OCI-LY3 (cell line): ENCODE measurements at regions not wholly inside any gene's neighbourhood (a gene's known extent, or its start where the extent isn't known, plus 50 kb on each side); places are given as distances from the start of the nearest gene placed in this dataset.

Experiments
- H2AFZ ChIP-seq: fragments of 200-600, 300-600 bp; shearing (Covaris generic); 2 replicates; pipeline ENCODE4 v1.6.0; 2014; ENCODE audit warnings: antibody characterized with exemption, low read depth, low read length
- H3K27ac ChIP-seq: fragments of 200-600, 300-600 bp; sonication (generic); 2 replicates; pipeline ENCODE4 v1.5.1; 2014; ENCODE audit warnings: mild to moderate bottlenecking, low read length, moderate library complexity, mixed read lengths
- H3K27me3 ChIP-seq: fragments of 200-600, 300-600 bp; sonication (generic); 2 replicates; pipeline ENCODE4 v1.6.1; 2014; ENCODE audit warnings: low read depth, low read length, mixed read lengths
- H3K36me3 ChIP-seq: fragments of 200-600, 300-600 bp; sonication (generic); replicated peaks from 2 replicates; pipeline ENCODE3; 2014; ENCODE audit warnings: low read depth, low read length, mixed read lengths
- H3K4me1 ChIP-seq: fragments of 300-600, 200-600 bp; sonication (generic); 2 replicates; pipeline ENCODE4 v1.6.1; 2014; ENCODE audit warnings: low read length, mixed read lengths
- H3K4me2 ChIP-seq: fragments of 200-600, 300-600 bp; sonication (generic); 2 replicates; pipeline ENCODE4 v1.6.1; 2014; ENCODE audit warnings: low read length, mixed read lengths
- H3K4me3 ChIP-seq: fragments of 300-600, 200-600 bp; sonication (generic); 2 replicates; pipeline ENCODE4 v1.5.1; 2014; ENCODE audit warnings: antibody characterized with exemption, mild to moderate bottlenecking, low read length, moderate library complexity
- H3K79me2 ChIP-seq: fragments of 300-600, 200-600 bp; shearing (Covaris generic); 2 replicates; pipeline ENCODE4 v1.6.1; 2014; ENCODE audit warnings: mild to moderate bottlenecking, low read length, mixed read lengths
- H3K9ac ChIP-seq: fragments of 300-600, 200-600 bp; shearing (Covaris generic); 2 replicates; pipeline ENCODE4 v1.6.0; 2014; ENCODE audit warnings: mild to moderate bottlenecking, low read length, moderate library complexity
- H3K9me3 ChIP-seq: fragments of 200-600, 300-600 bp; shearing (Covaris generic); 2 replicates; pipeline ENCODE4 v1.6.1; 2014; ENCODE audit warnings: low read length, mixed read lengths; ENCODE audit not compliant: insufficient read depth
- H4K20me1 ChIP-seq: fragments of 200-600, 300-600 bp; sonication (generic); 2 replicates; pipeline ENCODE4 v1.6.1; 2016; ENCODE audit warnings: low read length, mixed read lengths; ENCODE audit not compliant: insufficient read depth
- EZH2phosphoT487 ChIP-seq: fragments of 200-600 bp; shearing (Covaris generic); IDR thresholded peaks from 2 replicates; pipeline ENCODE4 v1.6.1; 2018; ENCODE audit warnings: antibody characterized with exemption, mixed run types, low read depth
- TF ChIP-seq, protein P1 (sequence below): fragments of 200-600, 300-600 bp; sonication (generic); IDR thresholded peaks from 2 replicates; pipeline ENCODE4 v1.5.1; 2014; ENCODE audit warnings: antibody characterized with exemption, low read length, low read depth

- Histone ChIP-seq H3K27ac (no peak overlapping the region), H2AFZ (no peak overlapping the region), H3K4me1 (no peaks in the 10 kb centered on the region), H3K36me3 (no peaks in the 10 kb centered on the region), H4K20me1 (no peaks in the 10 kb centered on the region), H3K9me3 (no peaks in the 10 kb centered on the region), H3K4me3 (no peak overlapping the region), H3K4me2 (no peak overlapping the region), H3K9ac (no peak overlapping the region), H3K27me3 (no peaks in the 10 kb centered on the region), H3K79me2 (no peaks in the 10 kb centered on the region)
- no peak for TF ChIP-seq EZH2phosphoT487
- TF ChIP-seq, protein P1, sequence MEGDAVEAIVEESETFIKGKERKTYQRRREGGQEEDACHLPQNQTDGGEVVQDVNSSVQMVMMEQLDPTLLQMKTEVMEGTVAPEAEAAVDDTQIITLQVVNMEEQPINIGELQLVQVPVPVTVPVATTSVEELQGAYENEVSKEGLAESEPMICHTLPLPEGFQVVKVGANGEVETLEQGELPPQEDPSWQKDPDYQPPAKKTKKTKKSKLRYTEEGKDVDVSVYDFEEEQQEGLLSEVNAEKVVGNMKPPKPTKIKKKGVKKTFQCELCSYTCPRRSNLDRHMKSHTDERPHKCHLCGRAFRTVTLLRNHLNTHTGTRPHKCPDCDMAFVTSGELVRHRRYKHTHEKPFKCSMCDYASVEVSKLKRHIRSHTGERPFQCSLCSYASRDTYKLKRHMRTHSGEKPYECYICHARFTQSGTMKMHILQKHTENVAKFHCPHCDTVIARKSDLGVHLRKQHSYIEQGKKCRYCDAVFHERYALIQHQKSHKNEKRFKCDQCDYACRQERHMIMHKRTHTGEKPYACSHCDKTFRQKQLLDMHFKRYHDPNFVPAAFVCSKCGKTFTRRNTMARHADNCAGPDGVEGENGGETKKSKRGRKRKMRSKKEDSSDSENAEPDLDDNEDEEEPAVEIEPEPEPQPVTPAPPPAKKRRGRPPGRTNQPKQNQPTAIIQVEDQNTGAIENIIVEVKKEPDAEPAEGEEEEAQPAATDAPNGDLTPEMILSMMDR, result no peak
Observed at GRCh38 chr7:125061-125475, 67.3 kb upstream of the FAM20C start.

GRCh38 chr7:125661-126060, 66.7 kb upstream of the FAM20C start:
- no peaks in the 10 kb centered on the region for H3K79me2 ChIP-seq
- no peak overlapping the region for H3K4me2 ChIP-seq
- no peak overlapping the region for H3K27ac ChIP-seq
- TF ChIP-seq, protein P1, result no peak
- TF ChIP-seq EZH2phosphoT487, result no peak
- no peak overlapping the region for H3K4me3 ChIP-seq
- no peaks in the 10 kb centered on the region for H3K9me3 ChIP-seq
- no peaks in the 10 kb centered on the region for H3K4me1 ChIP-seq
- no peak overlapping the region for H2AFZ ChIP-seq
- H3K27me3 ChIP-seq, result no peaks in the 10 kb centered on the region
- H4K20me1 ChIP-seq, result no peaks in the 10 kb centered on the region
- no peaks in the 10 kb centered on the region for H3K36me3 ChIP-seq
- H3K9ac ChIP-seq, result no peak overlapping the region

GRCh38 chr7:126368-126767, 66.0 kb upstream of the FAM20C start:
- Histone ChIP-seq H3K79me2 (no peaks in the 10 kb centered on the region), H3K9me3 (no peaks in the 10 kb centered on the region), H3K9ac (no peak overlapping the region), H3K4me2 (no peak overlapping the region), H3K4me1 (no peaks in the 10 kb centered on the region), H3K27ac (no peak overlapping the region), H3K4me3 (no peak overlapping the region), H4K20me1 (no peaks in the 10 kb centered on the region), H3K36me3 (no peaks in the 10 kb centered on the region), H2AFZ (no peak overlapping the region), H3K27me3 (no peaks in the 10 kb centered on the region)
- TF ChIP-seq, protein P1, result no peak
- no peak for TF ChIP-seq EZH2phosphoT487

DNA sequence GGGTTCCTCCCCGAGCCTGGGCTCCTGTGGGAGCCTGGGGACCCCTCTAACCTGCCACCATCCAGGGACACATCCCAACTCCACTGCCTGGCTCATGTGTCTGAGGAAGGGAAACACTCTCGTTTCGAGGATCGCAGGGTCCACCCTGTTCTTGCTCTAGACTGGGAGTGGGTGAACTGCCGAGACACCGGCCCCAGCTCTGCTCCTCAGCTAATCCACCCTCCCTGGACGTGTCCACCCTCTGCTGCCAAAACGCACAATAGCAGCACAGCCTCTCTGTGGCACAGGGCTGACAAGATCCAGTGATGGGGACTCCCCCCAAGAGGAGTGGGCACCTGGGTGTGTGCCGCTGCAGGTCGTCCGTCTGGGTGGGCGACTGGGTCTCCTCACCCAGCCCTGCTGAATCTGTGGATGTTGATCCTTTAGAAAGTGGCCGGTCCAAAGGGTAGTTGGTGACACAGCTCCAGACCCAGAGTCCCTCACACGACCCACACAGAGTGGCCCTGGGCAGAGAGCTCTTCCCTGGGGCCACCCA, 65.2 kb upstream of the FAM20C start:
- no peak overlapping the region for H3K4me2 ChIP-seq

More for the DNA sequence above, 65.2 kb upstream of the FAM20C start:
- Histone ChIP-seq H3K9me3 (no peaks in the 10 kb centered on the region), H3K4me3 (no peak overlapping the region), H3K27ac (no peak overlapping the region), H3K27me3 (no peaks in the 10 kb centered on the region), H2AFZ (no peak overlapping the region), H3K4me1 (no peaks in the 10 kb centered on the region), H4K20me1 (no peaks in the 10 kb centered on the region), H3K9ac (no peak overlapping the region), H3K79me2 (no peaks in the 10 kb centered on the region), H3K36me3 (no peaks in the 10 kb centered on the region)
- no peak for TF ChIP-seq EZH2phosphoT487
- TF ChIP-seq, protein P1, result no peak
